ENCODE measurements at regions not wholly inside any gene's neighbourhood (a gene's known extent, or its start where the extent isn't known, plus 50 kb on each side); places are given as distances from the start of the nearest gene placed in this dataset.

DNA sequence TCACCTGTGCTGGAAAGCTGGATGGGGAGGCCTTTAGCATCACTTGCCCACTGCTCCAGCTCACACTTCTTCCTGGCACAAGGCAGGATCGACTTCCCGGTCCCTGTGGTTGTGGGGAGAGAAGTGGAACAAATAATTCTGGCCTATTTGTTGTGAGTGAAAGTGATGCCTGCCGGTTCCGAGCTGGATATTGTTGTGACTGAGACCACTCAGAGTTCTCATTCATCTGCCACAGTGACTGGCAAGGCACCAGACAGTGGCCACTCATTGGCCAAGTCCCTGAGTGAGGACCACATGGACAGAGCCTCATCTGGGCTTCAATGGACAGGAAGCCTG is 191.9 kb downstream of the PTPRU start:
- H3K4me1 ChIP-seq (ENCODE audit: control insufficient read depth, insufficient read depth, low read length, poor library complexity, severe bottlenecking) = no peaks in the 10 kb centered on the region
- no peaks in the 10 kb centered on the region for H3K36me3 ChIP-seq (ENCODE audit: control insufficient read depth, insufficient read depth, low read length)
- peaks cover 4% of the 10 kb centered on the region for H3K9me3 ChIP-seq (ENCODE audit: control insufficient read depth, low read length)
- no peak overlapping the region for H3K27ac ChIP-seq (ENCODE audit: insufficient read depth, low read length, poor library complexity, severe bottlenecking)
- DNase-seq = no peak
- peaks cover 9% of the 10 kb centered on the region for H3K27me3 ChIP-seq (replicated peaks; ENCODE audit: control insufficient read depth, insufficient read depth, low read length, poor library complexity, severe bottlenecking)
- no peak overlapping the region for H3K4me3 ChIP-seq (ENCODE audit: insufficient read depth, low read depth, low read length, poor library complexity, severe bottlenecking)

- DNase-seq = no peak
- H3K27me3 ChIP-seq (replicated peaks; ENCODE audit: control insufficient read depth, insufficient read depth, low read length, poor library complexity, severe bottlenecking) = peaks cover 9% of the 10 kb centered on the region
- H3K9me3 ChIP-seq (ENCODE audit: control insufficient read depth, low read length) = peaks cover 4% of the 10 kb centered on the region
- H3K4me1 ChIP-seq (ENCODE audit: control insufficient read depth, insufficient read depth, low read length, poor library complexity, severe bottlenecking) = no peaks in the 10 kb centered on the region
- H3K27ac ChIP-seq (ENCODE audit: insufficient read depth, low read length, poor library complexity, severe bottlenecking) = no peak overlapping the region
- no peak overlapping the region for H3K4me3 ChIP-seq (ENCODE audit: insufficient read depth, low read depth, low read length, poor library complexity, severe bottlenecking)
- no peaks in the 10 kb centered on the region for H3K36me3 ChIP-seq (ENCODE audit: control insufficient read depth, insufficient read depth, low read length)
Measured at GRCh38 chr1:29427614-29428279, 191.4 kb downstream of the PTPRU start.

- H3K4me3 ChIP-seq (ENCODE audit: insufficient read depth, low read depth, low read length, poor library complexity, severe bottlenecking) = no peak overlapping the region
- H3K36me3 ChIP-seq (ENCODE audit: control insufficient read depth, insufficient read depth, low read length) = no peaks in the 10 kb centered on the region
- H3K27me3 ChIP-seq (replicated peaks; ENCODE audit: control insufficient read depth, insufficient read depth, low read length, poor library complexity, severe bottlenecking) = peaks cover 9% of the 10 kb centered on the region
- no peak overlapping the region for H3K27ac ChIP-seq (ENCODE audit: insufficient read depth, low read length, poor library complexity, severe bottlenecking)
- H3K4me1 ChIP-seq (ENCODE audit: control insufficient read depth, insufficient read depth, low read length, poor library complexity, severe bottlenecking) = no peaks in the 10 kb centered on the region
- H3K9me3 ChIP-seq (ENCODE audit: control insufficient read depth, low read length) = peaks cover 4% of the 10 kb centered on the region
- no peak for DNase-seq
Measured at GRCh38 chr1:29426701-29427279, 190.5 kb downstream of the PTPRU start.

DNA sequence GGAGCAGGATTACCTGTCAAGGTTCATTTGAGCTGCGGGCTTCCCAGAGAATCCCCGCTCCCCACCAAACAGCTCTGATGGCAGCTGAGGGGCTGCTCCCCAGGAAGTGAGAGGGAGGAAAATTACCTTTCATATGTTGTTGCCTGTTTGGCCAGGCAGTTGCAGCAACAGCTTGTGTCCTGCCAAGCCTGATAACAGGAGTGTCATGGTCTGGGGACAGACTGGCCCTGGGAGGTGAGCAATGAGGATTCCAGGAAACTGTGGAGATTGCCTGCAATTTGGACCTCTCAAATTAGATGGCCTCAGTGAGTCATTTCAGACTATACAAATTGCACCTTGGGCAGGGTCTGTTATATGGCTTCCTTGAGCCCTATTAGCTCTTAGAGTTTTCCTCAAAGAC is 189.3 kb downstream of the PTPRU start:
- no peaks in the 10 kb centered on the region for H3K36me3 ChIP-seq (ENCODE audit: control insufficient read depth, insufficient read depth, low read length)

GRCh38 chr1:29424266-29424665 is 187.9 kb downstream of the PTPRU start:
- no peaks in the 10 kb centered on the region for H3K36me3 ChIP-seq (ENCODE audit: control insufficient read depth, insufficient read depth, low read length)
- no peak for DNase-seq
- peaks cover 9% of the 10 kb centered on the region for H3K27me3 ChIP-seq (replicated peaks; ENCODE audit: control insufficient read depth, insufficient read depth, low read length, poor library complexity, severe bottlenecking)
- no peaks in the 10 kb centered on the region for H3K9me3 ChIP-seq (ENCODE audit: control insufficient read depth, low read length)
- no peak overlapping the region for H3K4me3 ChIP-seq (ENCODE audit: insufficient read depth, low read depth, low read length, poor library complexity, severe bottlenecking)
- no peaks in the 10 kb centered on the region for H3K4me1 ChIP-seq (ENCODE audit: control insufficient read depth, insufficient read depth, low read length, poor library complexity, severe bottlenecking)
- H3K27ac ChIP-seq (ENCODE audit: insufficient read depth, low read length, poor library complexity, severe bottlenecking) = no peak overlapping the region

More for the DNA sequence above, 189.3 kb downstream of the PTPRU start:
- Histone ChIP-seq H3K9me3 (ENCODE audit: control insufficient read depth, low read length) (peaks cover 4% of the 10 kb centered on the region), H3K27ac (ENCODE audit: insufficient read depth, low read length, poor library complexity, severe bottlenecking) (no peak overlapping the region), H3K4me3 (ENCODE audit: insufficient read depth, low read depth, low read length, poor library complexity, severe bottlenecking) (no peak overlapping the region), H3K4me1 (ENCODE audit: control insufficient read depth, insufficient read depth, low read length, poor library complexity, severe bottlenecking) (no peaks in the 10 kb centered on the region), H3K27me3 (replicated peaks; ENCODE audit: control insufficient read depth, insufficient read depth, low read length, poor library complexity, severe bottlenecking) (peaks cover 9% of the 10 kb centered on the region)
- no peak for DNase-seq

GRCh38 chr1:29420202-29420601 is 183.9 kb downstream of the PTPRU start:
- no peaks in the 10 kb centered on the region for H3K36me3 ChIP-seq (ENCODE audit: control insufficient read depth, insufficient read depth, low read length)

GRCh38 chr1:29417971-29418370 is 181.6 kb downstream of the PTPRU start:
- no peak for DNase-seq
- H3K9me3 ChIP-seq (ENCODE audit: control insufficient read depth, low read length) = no peaks in the 10 kb centered on the region
- no peak overlapping the region for H3K4me3 ChIP-seq (ENCODE audit: insufficient read depth, low read depth, low read length, poor library complexity, severe bottlenecking)
- H3K36me3 ChIP-seq (ENCODE audit: control insufficient read depth, insufficient read depth, low read length) = no peaks in the 10 kb centered on the region
- H3K27ac ChIP-seq (ENCODE audit: insufficient read depth, low read length, poor library complexity, severe bottlenecking) = no peak overlapping the region
- no peaks in the 10 kb centered on the region for H3K4me1 ChIP-seq (ENCODE audit: control insufficient read depth, insufficient read depth, low read length, poor library complexity, severe bottlenecking)
- H3K27me3 ChIP-seq (replicated peaks; ENCODE audit: control insufficient read depth, insufficient read depth, low read length, poor library complexity, severe bottlenecking) = no peaks in the 10 kb centered on the region

More at GRCh38 chr1:29420202-29420601, 183.9 kb downstream of the PTPRU start:
- no peaks in the 10 kb centered on the region for H3K4me1 ChIP-seq (ENCODE audit: control insufficient read depth, insufficient read depth, low read length, poor library complexity, severe bottlenecking)
- no peaks in the 10 kb centered on the region for H3K9me3 ChIP-seq (ENCODE audit: control insufficient read depth, low read length)
- no peak overlapping the region for H3K4me3 ChIP-seq (ENCODE audit: insufficient read depth, low read depth, low read length, poor library complexity, severe bottlenecking)
- peaks cover 9% of the 10 kb centered on the region for H3K27me3 ChIP-seq (replicated peaks; ENCODE audit: control insufficient read depth, insufficient read depth, low read length, poor library complexity, severe bottlenecking)
- no peak overlapping the region for H3K27ac ChIP-seq (ENCODE audit: insufficient read depth, low read length, poor library complexity, severe bottlenecking)
- no peak for DNase-seq

GRCh38 chr1:29417147-29417858 is 181.0 kb downstream of the PTPRU start:
- no peaks in the 10 kb centered on the region for H3K4me1 ChIP-seq (ENCODE audit: control insufficient read depth, insufficient read depth, low read length, poor library complexity, severe bottlenecking)
- H3K9me3 ChIP-seq (ENCODE audit: control insufficient read depth, low read length) = no peaks in the 10 kb centered on the region
- H3K27ac ChIP-seq (ENCODE audit: insufficient read depth, low read length, poor library complexity, severe bottlenecking) = no peak overlapping the region
- no peaks in the 10 kb centered on the region for H3K36me3 ChIP-seq (ENCODE audit: control insufficient read depth, insufficient read depth, low read length)
- no peak overlapping the region for H3K4me3 ChIP-seq (ENCODE audit: insufficient read depth, low read depth, low read length, poor library complexity, severe bottlenecking)
- no peaks in the 10 kb centered on the region for H3K27me3 ChIP-seq (replicated peaks; ENCODE audit: control insufficient read depth, insufficient read depth, low read length, poor library complexity, severe bottlenecking)
- DNase-seq = no peak

DNA sequence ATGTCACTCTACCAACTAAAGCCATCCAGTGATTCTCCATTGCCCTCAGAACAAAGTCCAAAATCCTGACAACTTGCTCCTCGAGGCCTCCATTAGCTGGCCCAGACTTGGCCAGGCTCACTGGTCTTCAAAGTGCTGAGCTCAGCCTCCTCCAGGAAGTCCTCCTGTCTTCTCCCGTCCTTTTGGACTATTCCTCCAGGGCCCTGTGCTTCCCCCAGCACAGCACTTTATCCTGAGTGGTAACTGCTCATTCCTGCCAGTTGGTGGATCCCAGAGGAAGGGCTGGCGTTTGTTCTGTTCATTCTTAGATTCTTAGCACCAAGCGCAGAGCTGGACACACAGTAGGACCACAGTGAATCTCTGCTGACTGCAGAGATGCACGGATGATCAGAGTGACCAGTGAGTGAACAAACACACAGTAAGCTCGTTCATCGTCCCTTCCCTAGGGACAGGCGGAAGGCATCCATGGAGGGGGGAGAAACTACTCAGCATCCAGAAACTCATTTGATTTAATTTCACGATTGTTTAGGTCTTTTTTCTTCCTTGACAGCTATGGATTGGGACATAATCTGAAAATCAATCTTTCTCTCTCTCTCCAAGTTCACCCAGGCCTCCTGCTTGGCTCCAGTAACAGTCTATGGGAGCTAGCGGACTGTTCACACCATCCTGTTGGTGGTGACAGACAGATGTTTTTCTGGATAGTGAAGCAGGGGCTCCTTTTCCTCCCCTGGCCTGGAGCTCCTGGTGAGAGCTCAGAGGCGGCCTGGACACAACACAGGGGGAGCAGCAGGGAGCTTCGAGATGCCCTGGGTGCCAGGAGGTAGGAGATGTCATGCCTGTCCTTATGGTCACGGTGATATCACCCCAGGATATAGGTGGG is 180.2 kb downstream of the PTPRU start:
- Histone ChIP-seq H3K36me3 (ENCODE audit: control insufficient read depth, insufficient read depth, low read length) (no peaks in the 10 kb centered on the region), H3K4me3 (ENCODE audit: insufficient read depth, low read depth, low read length, poor library complexity, severe bottlenecking) (no peak overlapping the region), H3K27me3 (replicated peaks; ENCODE audit: control insufficient read depth, insufficient read depth, low read length, poor library complexity, severe bottlenecking) (no peaks in the 10 kb centered on the region), H3K27ac (ENCODE audit: insufficient read depth, low read length, poor library complexity, severe bottlenecking) (no peak overlapping the region), H3K4me1 (ENCODE audit: control insufficient read depth, insufficient read depth, low read length, poor library complexity, severe bottlenecking) (no peaks in the 10 kb centered on the region), H3K9me3 (ENCODE audit: control insufficient read depth, low read length) (no peaks in the 10 kb centered on the region)
- no peak for DNase-seq
